ENCODE measurements at regions not wholly inside any gene's neighbourhood (a gene's known extent, or its start where the extent isn't known, plus 50 kb on each side); places are given as distances from the start of the nearest gene placed in this dataset.

DNA sequence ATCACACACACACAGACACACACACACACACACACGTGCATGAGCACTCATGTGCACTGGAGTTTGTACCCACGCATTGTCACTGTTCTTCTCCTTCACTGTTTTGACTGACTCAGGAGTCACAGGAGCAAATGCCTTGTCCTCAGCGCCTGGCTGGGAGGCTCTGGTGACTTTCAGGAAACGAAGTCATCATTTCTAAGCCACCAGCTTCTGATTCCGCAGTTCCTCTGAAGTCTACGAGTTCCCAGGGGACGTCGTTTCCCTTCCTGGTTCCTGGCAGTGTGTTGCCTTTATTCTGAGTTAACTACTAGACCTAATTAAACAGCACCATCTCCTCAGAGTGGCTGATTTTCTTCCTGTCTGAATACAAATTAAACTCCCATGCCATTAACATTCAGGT, 82.2 kb upstream of the PMEPA1 start:
- TF ChIP-seq NFXL1 (IDR thresholded peaks at IDR 0.05; ENCODE audit: borderline replicate concordance) (no peak), POLR2A (IDR thresholded peaks at IDR 0.05; ENCODE audit: low read depth, low read length) (no peak), NR2F1 (conservative IDR thresholded peaks at IDR 0.05) (no peak), CHD1 (IDR thresholded peaks at IDR 0.05; ENCODE audit: low read depth, low read length) (no peak), MTA3 (IDR thresholded peaks at IDR 0.05; ENCODE audit: borderline replicate concordance, low read length) (no peak), BMI1 (IDR thresholded peaks at IDR 0.05; ENCODE audit: borderline replicate concordance) (no peak), TARDBP (IDR thresholded peaks at IDR 0.05; ENCODE audit: borderline replicate concordance) (no peak)

Measured in GM12878 (cell line).